ENCODE measurements at regions not wholly inside any gene's neighbourhood (a gene's known extent, or its start where the extent isn't known, plus 50 kb on each side); places are given as distances from the start of the nearest gene placed in this dataset.

DNA sequence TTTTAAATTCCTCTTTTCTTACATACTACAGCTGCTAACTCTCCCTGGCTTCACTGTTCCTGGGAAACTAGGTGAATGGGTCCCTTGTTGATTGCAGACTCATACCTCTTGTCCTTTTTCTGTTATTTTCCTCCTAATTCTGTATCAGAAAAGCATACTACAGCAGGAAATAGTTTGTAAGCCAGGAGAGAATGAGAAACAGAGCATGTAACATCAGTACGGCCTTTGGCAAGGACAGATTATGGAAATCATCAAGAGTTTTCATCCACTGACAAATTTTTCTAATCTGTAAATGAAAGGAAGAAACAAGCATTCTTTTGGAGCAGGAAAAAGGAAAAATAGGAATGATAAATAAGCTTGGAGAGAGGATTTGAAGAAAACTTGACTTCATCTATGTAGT is 239.2 kb downstream of the ANTXR2 start (continued):
- no peak for TF ChIP-seq ZNF274 (IDR thresholded peaks at IDR 0.05; ENCODE audit: insufficient read depth, insufficient read length)

- no peaks in the 10 kb centered on the region for H3K79me2 ChIP-seq (ENCODE audit: control insufficient read depth, insufficient read depth, low read length)
- no peak overlapping the region for H3K27ac ChIP-seq (ENCODE audit: control insufficient read depth, insufficient read depth)
- no peak overlapping the region for H3K9ac ChIP-seq (ENCODE audit: control insufficient read depth, insufficient read depth, low read length)
- no peaks in the 10 kb centered on the region for H3K9me3 ChIP-seq (replicated peaks; ENCODE audit: control insufficient read depth, insufficient read depth, low read length)
- no peak overlapping the region for H3K4me2 ChIP-seq (ENCODE audit: control insufficient read depth, insufficient read depth)
- no peak overlapping the region for H3K4me3 ChIP-seq
- H4K20me1 ChIP-seq (ENCODE audit: control insufficient read depth, insufficient read depth), result no peaks in the 10 kb centered on the region
- H3K4me1 ChIP-seq (ENCODE audit: control insufficient read depth, insufficient read depth, low read length), result no peaks in the 10 kb centered on the region
- FAIRE-seq (no peak), DNase-seq (ENCODE audit: low read depth, low spot score) (no peak), ATAC-seq (no peak)
- RAD21 ChIA-PET (ENCODE audit: unreplicated experiment), result no interaction called here
- intact Hi-C loops (cut with micrococcal nuclease; ENCODE audit: unreplicated experiment), result no loop called here
- no peaks in the 10 kb centered on the region for H3K36me3 ChIP-seq (ENCODE audit: control insufficient read depth in 2 of 2, insufficient read depth in 2 of 2, low read length in 1 of 2)
- SMC1A ChIA-PET (ENCODE audit: uncharacterized antibody, unreplicated experiment), result no interaction called here
- no TSS peak for BruUV-seq (replicated peaks)
- in situ Hi-C loops (cut with MboI), result no loop called here
- no peak overlapping the region for H2AFZ ChIP-seq (ENCODE audit: control insufficient read depth, low read depth, low read length)
- no peak for TF ChIP-seq ZNF384 (IDR thresholded peaks at IDR 0.05; ENCODE audit: borderline replicate concordance, low read depth, low read length)
- TF ChIP-seq, protein P1, sequence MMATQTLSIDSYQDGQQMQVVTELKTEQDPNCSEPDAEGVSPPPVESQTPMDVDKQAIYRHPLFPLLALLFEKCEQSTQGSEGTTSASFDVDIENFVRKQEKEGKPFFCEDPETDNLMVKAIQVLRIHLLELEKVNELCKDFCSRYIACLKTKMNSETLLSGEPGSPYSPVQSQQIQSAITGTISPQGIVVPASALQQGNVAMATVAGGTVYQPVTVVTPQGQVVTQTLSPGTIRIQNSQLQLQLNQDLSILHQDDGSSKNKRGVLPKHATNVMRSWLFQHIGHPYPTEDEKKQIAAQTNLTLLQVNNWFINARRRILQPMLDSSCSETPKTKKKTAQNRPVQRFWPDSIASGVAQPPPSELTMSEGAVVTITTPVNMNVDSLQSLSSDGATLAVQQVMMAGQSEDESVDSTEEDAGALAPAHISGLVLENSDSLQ (IDR thresholded peaks at IDR 0.05), result no peak
- no peaks in the 10 kb centered on the region for H3K27me3 ChIP-seq (replicated peaks in 1 of 2; ENCODE audit: control insufficient read depth in 2 of 2, insufficient read depth in 2 of 2, low read length in 1 of 2)
- CTCF ChIA-PET, result interaction anchor here (0.7 kb wide), 1 partner anchor 45 kb away, joined by 3 read pairs; no protein-coding TSS in a partner anchor
- POLR2A ChIA-PET, result no interaction called here
Measured at GRCh38 chr4:79831701-79832514, 241.1 kb downstream of the ANTXR2 start.

DNA sequence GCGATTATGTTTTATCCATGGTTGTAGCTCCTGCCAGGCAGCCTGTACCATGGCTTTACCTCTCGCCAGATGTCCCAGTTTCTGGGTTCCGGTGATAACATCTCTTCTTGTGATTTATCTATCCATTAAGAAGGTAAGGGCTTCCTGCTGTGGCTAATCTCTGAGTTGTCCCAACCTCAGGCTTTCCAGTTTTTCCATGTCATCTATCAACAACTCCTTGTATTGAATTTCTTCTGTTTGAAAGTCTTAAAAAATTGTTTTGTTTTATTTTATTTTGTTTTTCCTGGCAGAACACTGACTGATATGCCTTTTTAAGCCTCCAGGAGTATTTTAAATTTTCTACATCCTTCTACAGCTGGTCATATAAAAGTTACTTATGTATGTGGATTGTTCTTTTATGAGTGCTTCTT is 241.9 kb downstream of the ANTXR2 start:
- no peak for FAIRE-seq
- no peaks in the 10 kb centered on the region for H3K9me3 ChIP-seq (replicated peaks; ENCODE audit: control insufficient read depth, insufficient read depth, low read length)
- no peaks in the 10 kb centered on the region for H4K20me1 ChIP-seq (ENCODE audit: control insufficient read depth, insufficient read depth)
- no peak overlapping the region for H3K27ac ChIP-seq (ENCODE audit: control insufficient read depth, insufficient read depth)
- RAD21 ChIA-PET (ENCODE audit: unreplicated experiment), result no interaction called here
- H3K27me3 ChIP-seq (replicated peaks in 1 of 2; ENCODE audit: control insufficient read depth in 2 of 2, insufficient read depth in 2 of 2, low read length in 1 of 2), result no peaks in the 10 kb centered on the region
- SMC1A ChIA-PET (ENCODE audit: uncharacterized antibody, unreplicated experiment), result no interaction called here
- CTCF ChIA-PET, result no interaction called here
- no peak for DNase-seq (ENCODE audit: low read depth, low spot score)
- in situ Hi-C loops (cut with MboI), result no loop called here
- H3K4me2 ChIP-seq (ENCODE audit: control insufficient read depth, insufficient read depth), result no peak overlapping the region
- no peaks in the 10 kb centered on the region for H3K79me2 ChIP-seq (ENCODE audit: control insufficient read depth, insufficient read depth, low read length)
- H2AFZ ChIP-seq (ENCODE audit: control insufficient read depth, low read depth, low read length), result no peak overlapping the region
- BruUV-seq (replicated peaks), result no TSS peak
- intact Hi-C loops (cut with micrococcal nuclease; ENCODE audit: unreplicated experiment), result no loop called here
- no peaks in the 10 kb centered on the region for H3K4me1 ChIP-seq (ENCODE audit: control insufficient read depth, insufficient read depth, low read length)
- WGBS (ENCODE audit: insufficient coverage, insufficient replicate concordance, low lambda C conversion rate, missing lambda C conversion rate), result 10% methylated on average over 3 of the region's 3 CpGs
- H3K4me3 ChIP-seq, result no peak overlapping the region
- POLR2A ChIA-PET, result no interaction called here
- no peak overlapping the region for H3K9ac ChIP-seq (ENCODE audit: control insufficient read depth, insufficient read depth, low read length)
- ATAC-seq, result no peak
- H3K36me3 ChIP-seq (ENCODE audit: control insufficient read depth in 2 of 2, insufficient read depth in 2 of 2, low read length in 1 of 2), result no peaks in the 10 kb centered on the region
- TF ChIP-seq YBX1 (IDR thresholded peaks at IDR 0.05) (no peak), BRCA1 (IDR thresholded peaks at IDR 0.05; ENCODE audit: low read depth, low read length) (no peak), RUNX3 (IDR thresholded peaks at IDR 0.05; ENCODE audit: low read length) (no peak), RCOR1 (conservative IDR thresholded peaks at IDR 0.05; ENCODE audit: low read depth, low read length) (no peak), MTA3 (IDR thresholded peaks at IDR 0.05; ENCODE audit: borderline replicate concordance, low read length) (no peak), BCL11A (IDR thresholded peaks at IDR 0.05; ENCODE audit: low read depth, low read length) (no peak), NKRF (conservative IDR thresholded peaks at IDR 0.05) (no peak), KDM1A (IDR thresholded peaks at IDR 0.05; ENCODE audit: borderline replicate concordance) (no peak), ATF2 (IDR thresholded peaks at IDR 0.05; ENCODE audit: low read length) (no peak), HCFC1 (IDR thresholded peaks at IDR 0.05; ENCODE audit: low read length) (no peak), IKZF1 (conservative IDR thresholded peaks at IDR 0.05) (no peak)
